ENCODE measurements at regions not wholly inside any gene's neighbourhood (a gene's known extent, or its start where the extent isn't known, plus 50 kb on each side); places are given as distances from the start of the nearest gene placed in this dataset.

GRCh38 chr12:105466901-105467598, 136.6 kb downstream of the C12orf75 start:
- TF ChIP-seq CTCF (IDR thresholded peaks at IDR 0.05; ENCODE audit: low read length) (no peak), EZH2 (IDR thresholded peaks at IDR 0.05; ENCODE audit: borderline replicate concordance, low read length) (no peak)

Measured in OCI-LY1 (cell line).